Stimulated activated CD8-positive, alpha-beta memory T cell treated with anti-CD3 and anti-CD28 coated beads, Interleukin-7, amount 100 ng/mL, for 24 hours (primary cell): ENCODE measurements at regions not wholly inside any gene's neighbourhood (a gene's known extent, or its start where the extent isn't known, plus 50 kb on each side); places are given as distances from the start of the nearest gene placed in this dataset.
"Not testable (repeated sequence)": the region's sequence is repeated elsewhere in the genome, so short reads cannot be mapped to it uniquely, and the experiment has no call there.

ENCODE experiments used
- DNase-seq: peaks from one replicate; pipeline ENCODE4 v3.0.0-alpha.2; 2020; ENCODE audit warnings: low read depth

DNA sequence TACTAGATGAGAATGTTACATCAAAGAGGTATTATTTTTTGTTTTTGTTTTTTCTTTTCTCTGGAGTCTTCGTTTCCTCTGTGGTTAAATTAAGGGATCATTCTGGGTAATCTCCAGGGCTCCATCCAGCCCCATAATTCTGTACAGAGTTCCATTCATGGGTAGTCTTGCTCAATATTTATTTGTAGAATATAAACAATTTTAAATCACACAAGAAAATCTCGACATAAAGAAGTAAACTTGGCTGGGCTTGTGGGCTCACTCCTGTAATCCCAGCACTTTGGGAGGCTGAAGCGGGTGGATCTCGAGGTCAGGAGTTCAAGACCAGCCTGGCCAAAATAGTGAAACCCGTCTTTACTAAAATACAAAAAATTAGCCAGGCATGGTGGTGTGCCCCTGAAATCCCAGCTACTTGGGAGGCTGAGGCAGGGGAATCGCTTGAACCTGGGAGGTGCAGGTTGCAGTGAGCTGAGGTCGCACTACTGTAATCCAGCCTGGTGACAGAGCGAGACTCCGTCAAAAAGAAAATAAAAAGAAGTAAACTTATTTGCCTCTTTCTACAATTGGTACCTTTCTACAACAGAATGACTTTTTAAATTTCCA lies 166.8 kb upstream of the TGFBR2 start:
- no peak for DNase-seq

DNA sequence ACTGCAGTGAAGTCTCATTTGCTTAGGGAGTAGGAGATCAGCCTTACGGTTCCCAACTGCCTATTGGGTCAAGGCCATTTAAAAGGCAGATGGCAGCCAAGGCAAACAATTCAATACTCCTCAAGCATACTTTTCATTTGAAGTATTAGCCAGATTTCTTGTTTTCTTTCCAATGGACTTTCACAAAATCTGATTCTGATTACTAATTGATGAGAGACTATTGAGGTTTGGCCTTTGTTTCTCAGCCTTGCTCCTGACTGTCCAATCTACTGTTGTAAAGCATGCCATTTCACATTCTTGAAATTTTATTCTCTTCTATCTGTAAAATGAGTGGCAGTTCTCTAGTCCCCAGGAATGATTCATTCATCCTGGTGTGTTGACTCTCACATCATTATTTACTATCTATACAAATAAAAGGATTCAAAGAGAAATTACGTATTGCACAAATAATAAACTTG lies 166.2 kb upstream of the TGFBR2 start:
- DNase-seq: no peak

DNA sequence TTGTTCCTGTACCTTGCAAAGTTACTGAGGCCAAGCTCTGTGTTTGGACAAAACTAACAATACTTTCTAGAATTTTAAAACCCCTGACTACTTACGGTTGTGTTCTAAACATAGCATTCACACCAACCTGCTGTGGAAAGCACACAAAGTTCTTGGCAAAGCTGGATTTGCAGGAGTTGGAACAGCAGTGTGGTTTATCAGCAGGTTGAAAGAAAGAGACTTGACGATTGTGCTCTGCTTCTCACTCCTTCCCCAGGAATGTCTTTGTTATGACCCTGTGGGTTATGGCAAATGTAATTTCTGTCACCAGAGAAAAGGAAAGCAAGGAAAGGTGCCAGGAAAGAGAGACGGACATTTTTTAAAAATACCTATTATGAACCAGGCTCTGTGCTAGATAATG lies 165.5 kb upstream of the TGFBR2 start:
- DNase-seq: no peak

DNA sequence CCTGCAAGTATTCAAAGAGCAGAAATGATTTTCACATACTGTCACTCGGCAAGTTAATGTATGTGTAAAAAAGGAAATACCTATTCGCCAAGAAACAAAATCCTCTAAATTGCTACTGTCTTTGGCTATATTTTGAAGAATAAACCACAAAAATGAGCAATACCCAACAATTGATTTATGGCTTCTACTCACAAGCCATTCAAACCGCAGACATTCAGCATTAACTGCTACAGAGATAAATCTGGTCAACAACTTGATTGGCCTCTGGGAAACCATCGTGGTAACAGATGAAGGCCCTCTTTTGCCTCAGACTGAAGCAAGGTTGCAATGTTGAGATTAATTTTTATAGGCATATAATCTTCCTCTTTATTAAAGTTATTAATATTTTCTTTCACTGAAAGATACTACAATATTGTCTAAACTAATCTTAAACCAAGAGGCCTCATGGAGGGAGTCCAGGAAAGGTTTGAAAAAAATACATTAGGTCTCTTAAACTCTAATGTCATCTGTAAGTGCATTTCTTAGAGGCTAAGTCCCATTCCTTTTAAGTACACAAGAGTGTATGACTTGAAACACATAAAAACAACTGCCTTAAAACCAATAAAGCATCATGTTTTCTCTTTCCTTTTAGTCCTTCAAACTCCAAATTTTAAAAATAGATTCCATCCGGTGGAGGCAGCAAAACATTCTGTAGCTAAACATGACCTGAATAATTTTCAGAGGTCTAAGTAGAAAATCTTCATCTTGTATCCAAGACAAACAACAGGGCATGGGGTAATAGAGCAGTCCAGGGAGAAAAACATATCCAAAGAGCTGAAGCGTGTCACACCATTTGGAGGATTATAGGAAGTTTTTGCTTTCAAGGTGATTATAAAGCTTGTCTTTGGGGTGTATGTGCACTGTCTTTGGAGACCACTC lies 162.4 kb upstream of the TGFBR2 start:
- no peak for DNase-seq

DNA sequence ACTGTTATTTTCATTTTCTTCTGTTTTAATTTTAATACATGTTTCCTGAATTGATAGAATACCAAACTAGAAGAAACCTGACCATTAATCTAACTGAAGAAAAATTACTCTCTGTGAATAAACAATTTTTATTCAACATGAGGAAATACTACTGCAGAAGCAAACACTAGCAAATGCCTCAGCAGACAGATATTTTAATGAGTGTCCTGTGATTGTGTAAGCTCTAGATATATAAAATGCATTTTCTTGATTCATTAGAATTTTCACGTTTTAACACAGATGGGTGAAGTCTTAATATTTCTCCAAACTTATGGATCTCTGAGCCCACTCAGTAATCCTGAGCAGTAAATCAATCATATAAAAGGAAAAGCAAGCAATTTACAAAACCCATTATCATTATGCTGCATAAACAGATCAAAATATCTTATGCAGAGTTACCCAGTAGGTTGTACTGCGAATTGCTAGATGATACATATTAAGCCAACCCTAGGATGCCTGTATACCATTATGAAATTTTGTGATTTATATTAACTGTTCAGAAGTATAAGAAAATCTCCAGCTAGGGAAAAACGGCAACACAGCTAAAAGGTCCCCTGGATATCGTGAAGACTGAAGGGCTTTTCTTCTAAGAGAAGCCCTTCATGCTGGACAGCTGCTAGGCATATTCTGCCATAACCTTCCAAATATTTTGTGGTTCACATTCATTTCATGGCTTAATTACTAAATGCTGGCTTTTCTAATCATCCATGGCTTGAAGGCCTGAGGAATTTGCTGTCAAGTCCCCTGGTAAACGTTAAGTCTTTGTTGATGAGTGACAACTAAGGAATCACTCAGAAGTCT lies 157.7 kb upstream of the TGFBR2 start:
- DNase-seq: no peak

DNA sequence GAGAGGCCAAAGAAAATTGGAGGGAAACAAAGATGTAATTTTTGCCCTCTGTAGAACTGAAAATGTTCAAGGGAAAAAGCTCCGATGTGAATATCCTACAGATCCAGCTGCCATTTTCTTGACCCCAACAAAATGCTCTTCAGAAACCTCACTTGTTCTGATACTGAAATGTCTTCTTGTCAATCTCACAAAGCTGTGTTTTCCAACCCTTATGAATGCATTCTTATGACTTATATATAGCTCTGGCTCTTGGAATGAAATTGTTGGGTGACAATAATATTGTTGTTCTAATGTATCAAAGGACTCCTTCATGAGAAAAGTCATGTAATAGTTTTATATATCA lies 157.1 kb upstream of the TGFBR2 start:
- DNase-seq: no peak

DNA sequence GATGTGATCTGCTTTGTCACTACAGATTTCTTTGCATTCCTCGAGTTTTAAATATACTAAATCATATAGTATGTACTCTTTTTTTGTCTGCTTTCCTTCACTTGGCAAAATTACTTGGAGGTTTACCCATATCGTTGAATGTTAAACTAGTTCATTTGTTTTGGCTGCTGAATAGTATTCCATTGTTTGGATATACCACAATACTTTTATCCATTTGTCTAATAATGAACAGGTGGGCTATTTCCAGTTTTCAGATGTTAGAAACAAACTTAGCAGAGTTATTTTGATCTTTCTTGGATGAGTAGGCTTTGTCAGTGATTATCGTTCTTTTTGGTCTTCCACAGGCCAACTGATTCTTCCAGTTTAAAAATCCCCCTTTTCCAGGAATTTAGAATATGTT lies 154.0 kb upstream of the TGFBR2 start:
- no peak for DNase-seq

DNA sequence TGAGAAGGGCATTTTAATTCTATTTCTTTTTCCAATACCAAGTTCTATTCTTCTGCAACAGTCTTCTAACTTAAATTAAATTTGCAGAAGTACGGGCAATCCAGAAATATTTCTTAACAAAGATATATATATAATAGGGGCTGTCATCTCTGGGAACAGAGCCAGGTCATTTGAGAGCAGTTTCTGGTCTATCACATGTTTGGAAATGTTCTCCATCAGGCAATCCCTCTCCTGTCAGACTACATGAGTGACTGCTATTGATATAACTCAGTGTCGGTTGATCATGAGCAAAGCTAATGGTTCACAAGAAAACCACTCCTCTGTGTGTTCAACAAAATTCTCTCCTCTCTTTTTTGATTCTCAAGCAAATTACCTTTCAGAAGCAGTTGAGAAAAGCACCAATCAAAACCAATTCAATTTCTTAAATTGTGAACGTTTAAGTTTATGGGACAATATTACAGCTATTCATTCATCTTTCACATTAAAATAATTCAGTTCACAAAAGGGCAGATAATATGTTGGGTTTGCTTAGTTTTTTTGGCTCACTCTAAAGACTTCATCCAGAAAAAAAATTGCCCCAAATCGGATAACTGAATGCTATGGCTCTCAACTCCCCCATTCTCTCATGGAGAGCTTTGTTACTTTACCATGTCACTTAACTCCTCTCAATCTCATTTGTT lies 152.9 kb upstream of the TGFBR2 start:
- no peak for DNase-seq

DNA sequence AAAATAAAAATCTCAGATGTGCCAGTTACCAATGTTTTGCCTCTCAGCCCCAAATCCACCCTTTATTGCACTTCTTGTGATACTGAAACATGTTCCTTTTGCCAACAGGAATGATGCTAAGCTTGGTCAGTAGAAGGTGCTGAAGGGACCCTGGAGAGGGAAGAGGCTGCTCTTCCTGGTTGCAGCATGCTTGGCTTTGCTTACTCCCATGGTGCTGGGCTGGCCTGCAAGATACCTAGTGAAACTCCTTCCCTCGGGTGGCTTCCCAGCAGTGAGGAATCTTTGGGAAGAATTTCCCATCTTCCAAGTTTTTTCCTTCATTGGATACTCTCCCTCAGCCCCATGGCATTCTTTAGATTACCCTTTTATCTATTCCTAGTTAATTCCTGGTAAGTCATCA lies 151.8 kb upstream of the TGFBR2 start:
- no peak for DNase-seq

DNA sequence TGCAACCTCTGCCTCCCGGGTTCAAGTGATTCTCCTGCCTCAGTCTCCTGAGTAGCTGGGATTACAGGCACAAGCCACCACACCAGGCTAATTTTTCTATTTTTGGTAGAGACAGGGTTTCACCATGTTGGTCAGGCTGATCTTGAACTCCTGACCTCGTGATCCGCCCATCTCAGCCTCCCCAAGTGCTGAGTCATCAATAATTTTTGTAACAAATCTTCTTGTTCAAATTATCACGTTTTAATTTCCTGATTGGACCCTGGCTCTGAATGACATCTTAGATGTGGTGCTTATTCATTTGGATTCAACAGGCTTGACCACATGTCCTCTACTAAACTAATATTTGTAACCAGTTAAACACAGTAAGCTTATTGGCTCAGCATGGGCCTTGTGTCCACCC lies 151.3 kb upstream of the TGFBR2 start:
- not testable (repeated sequence) for DNase-seq

DNA sequence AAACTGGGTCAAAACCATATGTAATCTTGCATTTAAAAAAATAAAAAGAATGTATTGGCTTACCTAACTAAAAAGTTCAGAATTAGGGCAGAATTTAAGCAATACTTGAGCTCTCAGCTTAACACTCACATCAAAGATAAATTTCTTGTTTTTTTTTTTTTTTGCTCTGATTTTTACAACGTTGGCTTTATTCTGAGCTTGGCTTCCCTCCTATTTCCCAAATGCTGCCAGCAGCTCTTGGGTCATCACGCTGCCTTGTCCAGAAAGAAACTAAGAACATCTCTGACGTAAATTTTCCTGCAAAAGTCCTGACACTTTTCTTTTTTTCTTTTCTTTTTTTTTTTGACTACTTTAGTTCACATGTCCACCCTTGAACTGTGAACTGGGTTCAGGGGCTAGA lies 150.6 kb upstream of the TGFBR2 start:
- DNase-seq: no peak

DNA sequence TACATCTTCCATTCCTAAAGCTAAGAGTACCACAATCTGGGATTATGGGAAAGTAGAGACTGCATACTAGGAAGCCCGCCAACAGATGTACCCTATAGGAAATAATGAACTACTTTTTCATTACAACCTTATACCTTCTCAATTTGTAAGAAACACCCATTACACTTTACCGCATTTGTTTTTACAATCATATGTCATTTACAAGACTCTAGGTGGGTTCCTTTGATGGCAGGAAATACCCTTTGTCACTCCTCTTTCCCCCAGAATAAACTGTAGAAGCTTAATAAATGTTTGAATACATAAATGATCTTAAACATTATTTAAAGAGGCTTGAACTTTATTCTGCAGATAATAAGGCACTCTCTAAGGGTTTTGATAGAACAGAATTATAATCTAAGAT lies 150.1 kb upstream of the TGFBR2 start:
- no peak for DNase-seq

DNA sequence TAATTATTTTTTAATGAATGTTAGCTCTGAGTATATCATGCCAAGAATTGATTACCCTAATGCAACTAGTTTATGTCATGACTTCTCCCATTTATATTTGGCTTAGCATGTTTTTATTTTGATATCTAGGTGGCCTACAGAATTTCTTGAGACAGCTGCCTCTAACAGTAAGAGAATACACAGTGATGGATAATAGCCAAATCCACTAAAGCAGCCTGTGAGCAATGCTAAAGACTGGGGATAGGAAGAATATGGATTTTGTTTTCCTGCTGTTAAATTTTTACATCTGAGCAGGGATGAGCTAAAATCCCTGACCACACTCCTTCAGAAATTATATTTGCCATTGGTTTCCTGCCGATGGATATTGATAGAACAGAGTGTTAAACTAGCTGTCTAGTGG lies 149.3 kb upstream of the TGFBR2 start:
- DNase-seq: no peak

DNA sequence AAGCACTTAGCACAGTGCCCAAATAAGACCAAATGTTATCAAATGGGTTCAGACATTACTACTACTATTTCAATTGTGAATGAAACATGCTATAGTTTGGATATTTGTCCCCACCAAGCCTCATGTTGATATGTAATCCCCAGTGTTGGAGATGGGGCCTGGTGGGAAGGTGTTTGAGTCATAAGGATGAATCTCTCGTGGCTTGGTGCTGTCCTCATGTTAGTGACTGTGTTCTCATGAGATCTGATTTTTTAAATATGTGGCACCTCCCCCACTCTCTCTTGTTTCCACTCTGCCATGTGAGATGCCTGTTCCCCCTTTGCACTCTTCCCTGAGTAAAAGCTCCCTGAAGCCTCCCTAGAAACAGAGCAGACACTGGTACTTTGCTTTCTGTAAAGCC lies 148.7 kb upstream of the TGFBR2 start:
- no peak for DNase-seq

DNA sequence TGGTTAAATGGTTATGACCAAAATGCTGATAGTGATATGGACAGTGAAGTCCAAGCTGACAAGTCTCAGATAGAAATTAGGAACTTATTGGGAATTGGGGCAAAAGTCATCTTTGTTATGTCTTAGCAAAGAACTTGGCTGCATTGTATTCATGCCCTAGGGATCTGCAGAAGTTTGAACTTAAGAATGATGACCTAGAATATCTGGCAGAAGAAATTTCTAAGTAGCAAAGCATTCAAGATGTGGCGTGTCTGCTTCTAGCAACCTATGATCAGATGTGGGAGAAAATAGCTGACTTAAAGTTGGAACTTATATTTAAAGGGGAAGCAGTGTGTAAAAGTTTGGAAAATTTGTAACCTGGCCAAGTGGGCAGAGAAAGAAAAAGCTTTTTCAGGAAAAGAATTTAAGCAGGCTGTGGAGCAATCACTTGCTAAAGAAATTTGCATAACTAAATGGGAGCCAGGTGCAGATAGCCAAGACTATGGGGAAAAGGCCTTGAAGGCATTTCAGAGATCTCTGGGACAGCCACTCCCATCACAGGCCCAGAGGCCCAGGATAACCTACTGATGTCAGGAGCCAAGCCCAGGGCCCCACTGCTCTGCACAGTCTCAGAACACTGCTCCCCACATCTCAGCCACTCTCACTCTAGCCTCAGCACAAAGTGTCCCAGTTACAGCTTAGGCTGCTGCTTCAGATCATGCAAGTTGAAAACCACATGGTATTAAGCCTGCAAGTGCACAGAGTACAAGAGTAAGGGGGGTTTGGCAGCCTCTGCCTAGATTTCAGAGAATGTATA lies 147.8 kb upstream of the TGFBR2 start:
- DNase-seq: no peak

DNA sequence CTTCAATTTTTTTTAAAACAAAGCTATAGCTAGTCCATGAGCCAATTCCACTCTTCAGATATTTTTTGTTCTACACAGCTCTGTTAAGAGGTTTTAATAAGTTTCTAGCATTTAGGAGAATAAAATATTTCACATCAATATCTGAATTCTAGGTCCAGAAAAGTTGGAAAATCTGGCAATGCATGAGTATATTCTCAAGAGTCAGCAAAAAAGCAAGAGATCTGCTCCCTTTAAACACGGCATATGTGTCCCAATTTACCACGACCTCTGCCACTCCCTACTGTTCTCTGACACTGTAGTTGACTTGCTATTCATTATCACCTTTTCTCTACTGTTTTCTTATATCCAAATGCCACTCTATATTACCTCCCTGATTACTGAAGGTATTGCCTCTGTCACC lies 145.1 kb upstream of the TGFBR2 start:
- DNase-seq: no peak

DNA sequence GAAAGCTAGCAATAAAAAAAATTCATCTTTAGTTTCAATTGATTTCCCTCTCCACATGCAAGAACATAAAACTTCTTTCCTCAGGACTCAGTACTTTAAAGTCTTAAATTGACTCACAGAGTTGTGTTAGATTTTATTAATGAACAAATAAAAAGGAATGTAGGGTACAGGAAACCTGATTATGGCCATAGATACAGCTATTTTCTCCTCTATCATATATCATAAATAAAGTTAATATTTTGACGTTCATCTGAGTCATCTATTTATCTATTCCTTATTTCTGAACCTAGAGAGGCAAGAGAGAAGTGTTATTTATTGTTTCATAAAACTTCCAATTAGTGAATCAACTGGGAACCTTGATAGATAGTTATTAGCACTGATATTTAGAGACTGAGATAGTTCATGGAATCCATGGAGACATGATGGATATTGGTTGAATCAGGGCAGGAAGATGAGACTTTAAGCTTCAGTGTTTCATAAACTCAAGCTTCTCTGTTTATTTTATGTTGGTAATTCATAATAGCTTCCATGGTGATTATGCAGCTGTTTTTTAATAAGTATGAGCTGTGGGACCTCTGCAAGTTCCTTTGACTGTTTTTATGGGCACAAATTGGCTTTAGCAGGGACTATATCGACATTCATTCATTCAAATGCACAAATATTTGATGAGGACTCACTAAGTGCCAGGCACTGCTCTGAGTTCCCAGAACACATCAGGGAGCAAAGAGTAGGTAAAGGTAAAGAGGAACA lies 143.5 kb upstream of the TGFBR2 start:
- no peak for DNase-seq

DNA sequence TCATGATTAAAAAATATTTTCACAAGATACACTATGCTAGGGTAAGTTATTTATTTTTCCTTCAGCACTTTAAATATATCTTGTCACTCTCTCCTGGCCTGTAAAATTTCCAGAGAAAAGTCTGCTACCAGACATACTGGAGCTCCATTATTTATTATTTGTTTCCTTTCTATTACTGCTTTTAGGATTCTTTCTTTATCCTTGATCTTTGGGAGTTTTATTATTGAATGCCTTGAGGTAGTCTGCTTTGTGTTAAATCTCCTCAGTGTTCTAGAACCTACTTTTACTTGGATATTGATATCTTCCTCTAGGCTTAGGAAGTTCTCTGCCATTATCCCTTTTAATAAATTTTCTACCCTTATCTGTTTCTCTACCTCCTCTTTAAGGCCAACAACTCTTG lies 142.0 kb upstream of the TGFBR2 start:
- DNase-seq: no peak

DNA sequence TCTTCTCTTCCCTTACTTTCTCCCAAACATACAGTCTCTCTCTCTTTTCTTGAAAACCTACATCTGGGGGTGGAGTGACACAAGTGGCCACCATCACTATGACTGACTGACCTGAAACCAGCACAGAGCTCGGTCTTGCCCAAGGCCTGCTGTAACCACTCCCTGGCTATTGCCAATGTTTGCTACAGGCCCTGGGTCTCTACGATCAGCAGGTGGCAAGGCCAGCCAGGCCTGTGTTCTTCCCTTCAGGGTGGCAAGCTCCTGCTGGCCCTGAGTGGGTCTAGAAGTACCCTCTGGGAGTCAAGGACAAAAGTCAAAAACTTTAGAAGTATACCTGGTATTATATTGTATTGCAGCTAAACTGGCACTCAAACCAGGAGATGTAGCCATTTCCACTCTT lies 140.9 kb upstream of the TGFBR2 start:
- no peak for DNase-seq

DNA sequence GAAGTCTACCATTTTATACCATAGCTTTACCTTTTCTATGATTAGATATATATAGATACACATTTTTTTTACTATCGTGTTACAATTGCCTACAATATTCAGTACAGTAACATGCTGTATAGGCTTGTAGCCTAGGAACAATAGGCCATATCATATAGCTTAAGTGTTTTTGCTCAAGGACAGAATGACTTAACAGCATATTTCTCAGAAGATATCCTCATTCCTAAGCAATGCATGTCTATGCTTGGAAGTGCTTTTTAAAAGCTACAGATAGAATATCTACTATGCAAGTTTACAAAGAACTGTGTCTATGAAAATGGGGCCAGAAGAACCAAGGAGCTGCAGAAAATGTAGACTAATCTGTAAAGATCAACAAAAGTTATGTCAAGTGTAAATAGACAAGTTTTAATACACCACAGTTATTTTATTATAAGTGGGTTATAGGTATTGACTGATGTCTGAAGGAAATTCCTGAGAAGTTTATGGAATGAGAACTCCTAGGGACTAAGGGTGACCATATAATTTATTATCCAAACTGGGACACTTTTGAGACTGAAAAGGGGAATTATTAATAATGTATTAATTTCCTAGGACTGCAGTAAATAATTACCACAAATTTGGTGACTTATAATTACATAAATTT lies 138.7 kb upstream of the TGFBR2 start:
- DNase-seq: no peak
